H9 (cell line): ENCODE measurements at regions not wholly inside any gene's neighbourhood (a gene's known extent, or its start where the extent isn't known, plus 50 kb on each side); places are given as distances from the start of the nearest gene placed in this dataset.

ENCODE experiments used
- DNase-seq: peaks from one replicate; pipeline ENCODE4 v3.0.0-alpha.2; 2017
- H2AFZ ChIP-seq: one replicate; pipeline ENCODE4 v1.6.1; 2013; ENCODE audit warnings: mild to moderate bottlenecking, low read length, control low read depth, moderate library complexity
- H2AK5ac ChIP-seq: 2 replicates; pipeline ENCODE4 v1.6.1; 2013; ENCODE audit warnings: low read length, control low read depth, mixed read lengths; ENCODE audit not compliant: insufficient read length
- H2BK120ac ChIP-seq: one replicate; pipeline ENCODE4 v1.6.1; 2013; ENCODE audit warnings: low read depth, mild to moderate bottlenecking, low read length, control low read depth, inconsistent platforms; ENCODE audit not compliant: poor library complexity, severe bottlenecking
- H2BK12ac ChIP-seq: 2 replicates; pipeline ENCODE4 v1.6.1; 2013; ENCODE audit warnings: low read length, control low read depth, mixed read lengths, low read depth; ENCODE audit not compliant: insufficient read length
- H2BK15ac ChIP-seq: 2 replicates; pipeline ENCODE4 v1.6.1; 2013; ENCODE audit warnings: low read depth, low read length, control low read depth
- H2BK20ac ChIP-seq: one replicate; pipeline ENCODE4 v1.6.1; 2013; ENCODE audit warnings: low read depth, mild to moderate bottlenecking, low read length, control low read depth, inconsistent platforms; ENCODE audit not compliant: poor library complexity, severe bottlenecking
- H2BK5ac ChIP-seq: 2 replicates; pipeline ENCODE4 v1.6.1; 2013; ENCODE audit warnings: low read length, control low read depth, mixed read lengths; ENCODE audit not compliant: insufficient read length
- H3K14ac ChIP-seq: 2 replicates; pipeline ENCODE4 v1.6.1; 2013; ENCODE audit warnings: low read length, control low read depth; ENCODE audit not compliant: insufficient read depth
- H3K18ac ChIP-seq: 2 replicates; pipeline ENCODE4 v1.6.1; 2013; ENCODE audit warnings: low read depth, mild to moderate bottlenecking, mixed read lengths, low read length, control low read depth; ENCODE audit not compliant: insufficient read length
- H3K23ac ChIP-seq: 2 replicates; pipeline ENCODE4 v1.6.1; 2013; ENCODE audit warnings: low read length, control low read depth, mixed read lengths, low read depth; ENCODE audit not compliant: insufficient read length
- H3K23me2 ChIP-seq: 2 replicates; pipeline ENCODE4 v1.6.1; 2013; ENCODE audit warnings: low read depth, mild to moderate bottlenecking, mixed read lengths, low read length, control low read depth; ENCODE audit not compliant: insufficient read length, poor library complexity, severe bottlenecking
- H3K27ac ChIP-seq: 2 replicates; pipeline ENCODE4 v1.5.1; 2013; ENCODE audit warnings: low read length, control low read depth, mixed read lengths, low read depth; ENCODE audit not compliant: insufficient read length
- H3K27me3 ChIP-seq: 2 replicates; pipeline ENCODE4 v1.6.1; 2013; ENCODE audit warnings: low read length, control low read depth, inconsistent platforms; ENCODE audit not compliant: insufficient read depth
- H3K4ac ChIP-seq: 2 replicates; pipeline ENCODE4 v1.6.1; 2013; ENCODE audit warnings: low read depth, mild to moderate bottlenecking, control low read depth, inconsistent platforms, low read length, moderate library complexity
- H3K4me1 ChIP-seq: 2 replicates; pipeline ENCODE4 v1.6.1; 2013; ENCODE audit warnings: low read length, control low read depth, inconsistent platforms; ENCODE audit not compliant: insufficient read depth
- H3K4me2 ChIP-seq: 2 replicates; pipeline ENCODE4 v1.6.1; 2013; ENCODE audit warnings: low read length, control low read depth, mixed read lengths; ENCODE audit not compliant: insufficient read length, insufficient read depth
- H3K56ac ChIP-seq: 2 replicates; pipeline ENCODE4 v1.6.1; 2013; ENCODE audit warnings: low read depth, mild to moderate bottlenecking, mixed read lengths, low read length, control low read depth; ENCODE audit not compliant: insufficient read length
- H3K79me1 ChIP-seq: 2 replicates; pipeline ENCODE4 v1.6.1; 2013; ENCODE audit warnings: low read depth, mild to moderate bottlenecking, moderate library complexity, low read length, control low read depth, inconsistent platforms; ENCODE audit not compliant: insufficient read depth, poor library complexity, severe bottlenecking
- H3K79me2 ChIP-seq: 2 replicates; pipeline ENCODE4 v1.6.1; 2013; ENCODE audit warnings: low read length, control low read depth, inconsistent platforms; ENCODE audit not compliant: insufficient read depth
- H3K9ac ChIP-seq: 2 replicates; pipeline ENCODE4 v1.6.1; 2013; ENCODE audit warnings: low read length, control low read depth, mixed read lengths; ENCODE audit not compliant: insufficient read length; ENCODE audit errors: extremely low read depth
- H3K9me3 ChIP-seq: one replicate; pipeline ENCODE4 v1.6.1; 2013; ENCODE audit warnings: low read depth, low read length, inconsistent platforms; ENCODE audit not compliant: control insufficient read depth
- H3T11ph ChIP-seq: one replicate; pipeline ENCODE4 v1.6.1; 2013; ENCODE audit warnings: mild to moderate bottlenecking, low read length, control low read depth, inconsistent platforms
- H4K20me1 ChIP-seq: one replicate; pipeline ENCODE4 v1.6.1; 2013; ENCODE audit not compliant: control insufficient read depth, insufficient read length, insufficient read depth
- H4K5ac ChIP-seq: 2 replicates; pipeline ENCODE4 v1.6.1; 2013; ENCODE audit warnings: low read depth, mild to moderate bottlenecking, mixed read lengths, low read length, control low read depth; ENCODE audit not compliant: insufficient read length
- H4K8ac ChIP-seq: replicated peaks from 2 replicates; pipeline ENCODE4 v1.6.1; 2013; ENCODE audit warnings: low read length, control low read depth, mixed read lengths, low read depth; ENCODE audit not compliant: insufficient read length
- H4K91ac ChIP-seq: 2 replicates; pipeline ENCODE4 v1.6.1; 2013; ENCODE audit warnings: low read depth, mild to moderate bottlenecking, moderate library complexity, mixed read lengths, low read length, control low read depth; ENCODE audit not compliant: insufficient read length
- H3K27ac Mint-ChIP-seq, 3 experiments: 2 replicates in 2 of 3; 3 replicates in 1 of 3; pipeline ENCODE4 v1.8.0; 2020 to 2021; ENCODE audit warnings: mixed read lengths in 3 of 3, mild to moderate bottlenecking in 1 of 3, moderate library complexity in 1 of 3
- H3K27me3 Mint-ChIP-seq: 2 replicates; pipeline ENCODE4 v1.8.0; 2021; ENCODE audit warnings: low read depth, mild to moderate bottlenecking, moderate library complexity, mixed read lengths
- H3K36me3 Mint-ChIP-seq, 3 experiments: 2 replicates in 2 of 3; 3 replicates in 1 of 3; pipeline ENCODE4 v1.8.0; 2020 to 2021; ENCODE audit warnings: low read depth in 3 of 3, mixed read lengths in 3 of 3; ENCODE audit not compliant: insufficient read depth in 1 of 3
- H3K4me1 Mint-ChIP-seq, 2 experiments: 2 replicates each; pipeline ENCODE4 v1.8.0; 2020; ENCODE audit warnings: mixed read lengths in 2 of 2
- H3K4me3 Mint-ChIP-seq, 2 experiments: 2 replicates in 1 of 2; 3 replicates in 1 of 2; pipeline ENCODE4 v1.8.0; 2020 to 2021; ENCODE audit warnings: mild to moderate bottlenecking in 2 of 2, mixed read lengths in 2 of 2, moderate library complexity in 1 of 2
- H3K9me3 Mint-ChIP-seq, 2 experiments: 2 replicates in 1 of 2; 3 replicates in 1 of 2; pipeline ENCODE4 v1.8.0; 2020; ENCODE audit warnings: mild to moderate bottlenecking in 2 of 2, mixed read lengths in 2 of 2, moderate library complexity in 1 of 2
- WGBS: extraction: QIAGEN DNeasy Blood & Tissue Kit; methylation state at CpG from one replicate; pipeline ENCODE4 v1.1.7; 2013; ENCODE audit warnings: missing lambda C conversion rate, low lambda C conversion rate, mixed read lengths; ENCODE audit not compliant: insufficient read length; ENCODE audit errors: extremely low coverage; 5-methylcytosine and 5-hydroxymethylcytosine counted together
- TF ChIP-seq, protein P1 (sequence below): fragments of 200-600 bp; sonication (generic); conservative IDR thresholded peaks from 3 replicates; pipeline ENCODE4 v1.8.0; 2021; ENCODE audit warnings: antibody characterized with exemption, mild to moderate bottlenecking

DNA sequence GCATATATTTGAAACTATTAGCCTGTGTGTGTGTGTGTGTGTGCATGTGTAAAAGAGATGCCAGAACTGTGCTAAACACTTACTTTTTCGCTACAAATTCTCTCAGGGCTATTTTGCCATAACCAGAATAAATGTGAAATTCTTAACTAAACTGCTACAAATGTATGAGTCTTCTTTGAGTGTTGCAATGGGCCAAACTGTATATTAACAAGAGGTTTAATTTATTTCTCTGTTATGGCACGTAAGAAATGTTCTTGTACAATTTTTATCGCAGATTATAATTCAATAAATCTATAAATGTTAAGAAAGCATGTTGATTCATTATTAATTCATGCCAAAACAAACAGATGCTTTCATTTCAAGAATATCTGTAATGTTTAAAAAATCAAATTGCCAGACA lies 454.5 kb upstream of the PCDH7 start:
- no CpG with 5 or more reads among the region's 3 CpGs for WGBS
- H2BK120ac ChIP-seq = no peak overlapping the region
- H3K27me3 ChIP-seq = no peaks in the 10 kb centered on the region
- H3K27me3 Mint-ChIP-seq = no peaks in the 10 kb centered on the region
- H4K5ac ChIP-seq = no peak overlapping the region
- no peak overlapping the region for H2BK5ac ChIP-seq
- H3K27ac Mint-ChIP-seq = no peak overlapping the region
- H2BK12ac ChIP-seq = no peak overlapping the region
- no peak overlapping the region for H3T11ph ChIP-seq
- no peak overlapping the region for H3K9ac ChIP-seq
- peaks cover 3 to 6% (median 4%) of the 10 kb centered on the region in 3 experiments; a peak in 3 of 7 replicates for H3K36me3 Mint-ChIP-seq
- H3K4me2 ChIP-seq = no peak overlapping the region
- H3K4ac ChIP-seq = no peak overlapping the region
- no peak overlapping the region for H2BK15ac ChIP-seq
- H3K4me1 ChIP-seq = no peaks in the 10 kb centered on the region
- TF ChIP-seq, protein P1, sequence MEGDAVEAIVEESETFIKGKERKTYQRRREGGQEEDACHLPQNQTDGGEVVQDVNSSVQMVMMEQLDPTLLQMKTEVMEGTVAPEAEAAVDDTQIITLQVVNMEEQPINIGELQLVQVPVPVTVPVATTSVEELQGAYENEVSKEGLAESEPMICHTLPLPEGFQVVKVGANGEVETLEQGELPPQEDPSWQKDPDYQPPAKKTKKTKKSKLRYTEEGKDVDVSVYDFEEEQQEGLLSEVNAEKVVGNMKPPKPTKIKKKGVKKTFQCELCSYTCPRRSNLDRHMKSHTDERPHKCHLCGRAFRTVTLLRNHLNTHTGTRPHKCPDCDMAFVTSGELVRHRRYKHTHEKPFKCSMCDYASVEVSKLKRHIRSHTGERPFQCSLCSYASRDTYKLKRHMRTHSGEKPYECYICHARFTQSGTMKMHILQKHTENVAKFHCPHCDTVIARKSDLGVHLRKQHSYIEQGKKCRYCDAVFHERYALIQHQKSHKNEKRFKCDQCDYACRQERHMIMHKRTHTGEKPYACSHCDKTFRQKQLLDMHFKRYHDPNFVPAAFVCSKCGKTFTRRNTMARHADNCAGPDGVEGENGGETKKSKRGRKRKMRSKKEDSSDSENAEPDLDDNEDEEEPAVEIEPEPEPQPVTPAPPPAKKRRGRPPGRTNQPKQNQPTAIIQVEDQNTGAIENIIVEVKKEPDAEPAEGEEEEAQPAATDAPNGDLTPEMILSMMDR = no peak
- H3K23ac ChIP-seq = no peak overlapping the region
- H3K9me3 ChIP-seq = peaks cover 3% of the 10 kb centered on the region
- no peak overlapping the region for H2BK20ac ChIP-seq
- H3K56ac ChIP-seq = no peak overlapping the region
- H3K18ac ChIP-seq = no peak overlapping the region
- H4K91ac ChIP-seq = no peak overlapping the region
- no peak for DNase-seq
- H3K4me3 Mint-ChIP-seq = no peak overlapping the region
- H3K9me3 Mint-ChIP-seq = peaks cover 0 to 6% of the 10 kb centered on the region in 2 experiments; a peak in 3 of 5 replicates
- H4K20me1 ChIP-seq = no peaks in the 10 kb centered on the region
- no peaks in the 10 kb centered on the region for H3K79me2 ChIP-seq
- H3K14ac ChIP-seq = no peak overlapping the region
- peaks cover 3 to 5% of the 10 kb centered on the region in 2 experiments; a peak in 3 of 4 replicates for H3K4me1 Mint-ChIP-seq
- H3K79me1 ChIP-seq = no peaks in the 10 kb centered on the region
- no peak overlapping the region for H4K8ac ChIP-seq
- H3K23me2 ChIP-seq = no peaks in the 10 kb centered on the region
- no peak overlapping the region for H2AFZ ChIP-seq
- H3K27ac ChIP-seq = no peak overlapping the region
- no peak overlapping the region for H2AK5ac ChIP-seq
